ENCODE measurements at regions not wholly inside any gene's neighbourhood (a gene's known extent, or its start where the extent isn't known, plus 50 kb on each side); places are given as distances from the start of the nearest gene placed in this dataset.

DNA sequence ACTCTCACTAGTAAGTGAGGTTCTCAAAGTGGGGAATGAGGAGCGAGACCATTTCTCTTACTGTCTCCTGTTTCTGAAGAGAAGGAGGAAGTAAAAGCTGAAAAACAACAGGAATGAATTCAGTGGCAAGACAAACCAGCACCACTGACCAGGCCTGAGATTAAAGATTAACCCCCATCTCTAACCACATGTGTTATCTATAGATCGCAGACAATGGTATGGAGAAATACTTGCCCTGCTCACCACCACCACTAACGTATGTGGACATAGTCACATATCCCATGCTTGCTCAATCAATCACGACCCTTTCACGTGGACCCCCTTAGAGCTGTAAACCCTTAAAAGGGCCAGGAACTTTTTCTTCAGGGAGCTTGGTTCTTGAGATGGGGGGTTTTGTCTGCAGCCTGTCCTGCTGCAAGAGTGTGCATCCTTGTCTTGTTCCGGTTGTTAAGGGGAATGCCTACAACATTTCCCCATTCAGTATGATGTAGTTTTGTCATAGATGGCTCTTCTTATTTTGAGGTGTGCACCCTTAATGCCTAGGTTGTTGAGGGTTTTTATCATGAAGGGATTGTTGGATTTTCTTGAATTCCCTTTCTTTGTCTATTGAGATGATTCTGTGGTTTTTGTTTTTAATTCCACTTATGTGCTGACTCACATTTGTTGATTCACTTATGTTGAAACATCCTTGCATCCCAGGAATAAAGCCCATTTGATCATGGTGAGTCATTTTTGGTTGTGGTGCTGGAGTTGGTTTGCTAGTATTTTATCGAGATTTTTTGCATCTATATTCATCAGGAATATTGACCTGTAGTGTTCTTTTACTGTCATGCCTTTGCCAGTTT is 698.8 kb upstream of the LMO3 start:
- Histone ChIP-seq H3K27ac (no peak overlapping the region), H3K27me3 (no peaks in the 10 kb centered on the region), H3K4me1 (no peaks in the 10 kb centered on the region), H3K9me3 (peaks cover 0 to 2% of the 10 kb centered on the region in 2 donors), H3K36me3 (no peaks in the 10 kb centered on the region), H3K4me3 (no peak overlapping the region)
- intact Hi-C loops (cut with DNase I; ENCODE audit: low total_unique reads), result no loop called here
- no peak for DNase-seq
- TF ChIP-seq, protein P1, sequence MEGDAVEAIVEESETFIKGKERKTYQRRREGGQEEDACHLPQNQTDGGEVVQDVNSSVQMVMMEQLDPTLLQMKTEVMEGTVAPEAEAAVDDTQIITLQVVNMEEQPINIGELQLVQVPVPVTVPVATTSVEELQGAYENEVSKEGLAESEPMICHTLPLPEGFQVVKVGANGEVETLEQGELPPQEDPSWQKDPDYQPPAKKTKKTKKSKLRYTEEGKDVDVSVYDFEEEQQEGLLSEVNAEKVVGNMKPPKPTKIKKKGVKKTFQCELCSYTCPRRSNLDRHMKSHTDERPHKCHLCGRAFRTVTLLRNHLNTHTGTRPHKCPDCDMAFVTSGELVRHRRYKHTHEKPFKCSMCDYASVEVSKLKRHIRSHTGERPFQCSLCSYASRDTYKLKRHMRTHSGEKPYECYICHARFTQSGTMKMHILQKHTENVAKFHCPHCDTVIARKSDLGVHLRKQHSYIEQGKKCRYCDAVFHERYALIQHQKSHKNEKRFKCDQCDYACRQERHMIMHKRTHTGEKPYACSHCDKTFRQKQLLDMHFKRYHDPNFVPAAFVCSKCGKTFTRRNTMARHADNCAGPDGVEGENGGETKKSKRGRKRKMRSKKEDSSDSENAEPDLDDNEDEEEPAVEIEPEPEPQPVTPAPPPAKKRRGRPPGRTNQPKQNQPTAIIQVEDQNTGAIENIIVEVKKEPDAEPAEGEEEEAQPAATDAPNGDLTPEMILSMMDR (IDR thresholded peaks at IDR 0.05), result no peak
- no peak for TF ChIP-seq POLR2A (IDR thresholded peaks at IDR 0.05)

DNA sequence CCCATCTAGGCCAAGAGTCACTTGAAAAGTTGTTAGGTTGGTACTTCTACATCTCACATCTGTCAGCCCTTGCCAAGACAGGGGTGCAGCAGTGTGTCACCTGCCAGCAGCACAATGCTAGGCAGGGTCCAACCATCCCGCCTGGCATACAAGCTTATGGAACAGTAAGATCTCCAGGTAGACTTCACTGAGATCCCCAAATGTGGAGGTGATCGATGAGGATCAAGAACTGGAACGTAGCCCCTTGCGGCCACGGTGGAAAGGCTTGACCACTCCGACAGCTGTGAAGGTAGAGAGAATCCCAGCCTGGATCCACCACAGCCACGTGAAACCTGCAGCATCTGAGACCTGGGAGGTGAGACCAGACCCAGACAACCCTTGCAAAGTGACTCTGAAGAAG is 696.0 kb upstream of the LMO3 start:
- H3K27me3 ChIP-seq, result no peaks in the 10 kb centered on the region
- H3K36me3 ChIP-seq, result no peaks in the 10 kb centered on the region
- TF ChIP-seq, protein P1 (IDR thresholded peaks at IDR 0.05), result no peak
- TF ChIP-seq POLR2A (IDR thresholded peaks at IDR 0.05), result no peak
- H3K9me3 ChIP-seq, result peaks cover 0 to 2% of the 10 kb centered on the region in 2 donors
- H3K27ac ChIP-seq, result no peak overlapping the region
- intact Hi-C loops (cut with DNase I; ENCODE audit: low total_unique reads), result no loop called here
- no peak overlapping the region for H3K4me3 ChIP-seq
- no peaks in the 10 kb centered on the region for H3K4me1 ChIP-seq
- DNase-seq, result no peak

DNA sequence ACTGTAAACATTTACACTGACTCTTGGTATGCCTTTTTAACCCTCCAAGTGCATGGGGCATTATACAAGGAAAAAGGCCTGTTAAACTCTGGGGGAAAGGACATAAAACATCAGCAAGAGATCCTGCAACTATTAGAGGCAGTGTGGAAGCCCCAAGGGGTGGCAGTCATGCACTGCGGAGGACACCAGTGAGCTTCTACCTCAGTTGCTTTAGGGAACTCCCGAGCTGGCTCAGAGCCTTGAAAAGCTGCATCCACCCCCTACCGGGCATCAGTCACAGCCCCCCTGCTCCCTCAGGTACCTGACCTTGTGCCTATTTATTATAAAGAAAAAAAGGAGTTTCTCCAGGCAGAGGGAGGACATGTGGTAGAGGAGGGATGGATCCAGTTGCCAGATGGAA is 695.6 kb upstream of the LMO3 start:
- no peaks in the 10 kb centered on the region for H3K4me1 ChIP-seq
- no peak overlapping the region for H3K4me3 ChIP-seq
- H3K36me3 ChIP-seq, result no peaks in the 10 kb centered on the region
- TF ChIP-seq, protein P1 (IDR thresholded peaks at IDR 0.05), result no peak
- TF ChIP-seq POLR2A (IDR thresholded peaks at IDR 0.05), result no peak
- H3K27ac ChIP-seq, result no peak overlapping the region
- DNase-seq, result no peak
- intact Hi-C loops (cut with DNase I; ENCODE audit: low total_unique reads), result no loop called here
- no peaks in the 10 kb centered on the region for H3K27me3 ChIP-seq
- H3K9me3 ChIP-seq, result peaks cover 0 to 2% of the 10 kb centered on the region in 2 donors

DNA sequence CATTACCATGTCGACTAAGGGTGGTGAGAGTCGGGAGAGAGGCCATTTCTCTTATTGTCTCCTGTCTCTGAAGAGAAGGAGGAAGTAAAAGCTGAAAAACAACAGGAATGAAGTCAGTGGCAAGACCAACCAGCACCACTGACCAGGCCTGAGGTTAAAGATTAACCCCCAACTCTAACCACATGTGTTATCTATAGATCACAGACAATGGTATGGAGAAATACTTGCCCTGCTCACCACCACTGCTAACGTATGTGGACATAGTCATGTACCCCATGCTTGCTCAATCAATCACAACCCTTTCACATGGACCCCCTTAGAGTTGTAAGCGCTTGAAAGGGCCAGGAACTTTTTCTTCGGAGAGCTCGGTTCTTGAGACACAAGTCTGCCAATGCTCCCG is 690.9 kb upstream of the LMO3 start:
- no peaks in the 10 kb centered on the region for H3K4me1 ChIP-seq
- intact Hi-C loops (cut with DNase I; ENCODE audit: low total_unique reads), result no loop called here

DNA sequence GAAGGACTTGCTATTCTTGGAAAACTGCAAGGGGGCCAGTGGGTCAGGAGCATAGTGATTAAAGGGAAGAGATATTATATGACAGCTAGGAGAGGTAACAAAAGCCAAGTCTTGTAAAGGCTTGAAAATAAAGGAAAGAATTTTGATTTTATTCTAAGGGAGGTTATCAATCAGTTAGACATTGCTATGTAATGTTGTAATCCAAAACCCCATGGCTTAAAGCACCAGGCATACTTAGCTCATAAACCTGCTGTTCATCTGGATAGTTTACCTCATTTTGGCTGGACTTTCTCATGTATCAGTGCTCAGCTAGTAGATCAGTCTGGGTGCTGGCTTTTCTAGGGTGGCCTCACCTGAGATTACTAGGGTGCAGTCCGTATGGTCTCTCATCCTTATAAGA is 680.9 kb upstream of the LMO3 start:
- Histone ChIP-seq H3K36me3 (no peaks in the 10 kb centered on the region), H3K4me1 (no peaks in the 10 kb centered on the region), H3K4me3 (no peak overlapping the region), H3K27me3 (no peaks in the 10 kb centered on the region), H3K9me3 (peaks cover 0 to 5% of the 10 kb centered on the region in 2 donors), H3K27ac (no peak overlapping the region)
- intact Hi-C loops (cut with DNase I; ENCODE audit: low total_unique reads), result no loop called here
- TF ChIP-seq, protein P1 (IDR thresholded peaks at IDR 0.05), result no peak
- no peak for TF ChIP-seq POLR2A (IDR thresholded peaks at IDR 0.05)
- no peak for DNase-seq

More for the DNA sequence above, 690.9 kb upstream of the LMO3 start:
- DNase-seq, result no peak
- H3K36me3 ChIP-seq, result no peaks in the 10 kb centered on the region
- no peak for TF ChIP-seq POLR2A (IDR thresholded peaks at IDR 0.05)
- no peaks in the 10 kb centered on the region for H3K27me3 ChIP-seq
- no peaks in the 10 kb centered on the region for H3K9me3 ChIP-seq
- no peak overlapping the region for H3K4me3 ChIP-seq
- H3K27ac ChIP-seq, result no peak overlapping the region

All from uterus (tissue), 3 donors.